ENCODE measurements at regions not wholly inside any gene's neighbourhood (a gene's known extent, or its start where the extent isn't known, plus 50 kb on each side); places are given as distances from the start of the nearest gene placed in this dataset.

DNA sequence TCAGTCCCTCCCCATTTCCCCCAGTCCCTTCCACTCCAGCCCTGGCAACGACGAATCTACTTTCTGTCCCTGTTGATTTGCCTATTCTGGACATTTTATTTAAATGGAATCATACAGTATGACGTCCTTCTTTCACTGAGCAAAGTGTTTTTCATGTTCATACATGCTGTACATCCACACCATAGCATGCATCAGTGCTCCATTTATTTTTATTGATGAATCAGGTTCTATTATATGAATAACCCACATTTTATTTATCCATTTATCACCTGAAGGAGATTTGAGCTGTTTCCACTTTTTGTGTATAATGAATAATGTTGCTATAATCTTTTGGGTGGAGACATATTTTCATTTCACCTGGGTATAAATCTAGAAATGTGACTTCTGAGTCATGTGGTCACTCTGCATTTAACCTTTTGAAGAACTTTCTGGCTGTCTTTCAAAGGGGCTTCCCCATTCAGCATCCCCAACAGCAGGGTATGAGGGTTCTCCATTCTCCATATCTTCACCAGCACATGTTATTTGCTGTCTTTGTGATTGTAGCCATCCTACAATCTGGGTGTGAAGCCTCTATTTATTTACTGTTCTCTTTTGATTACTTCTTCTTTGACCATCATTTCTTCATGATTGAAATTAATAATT lies 531.7 kb downstream of the ETS1 start:
- Histone ChIP-seq H3K9me3 (replicated peaks) (no peaks in the 10 kb centered on the region), H3K27me3 (ENCODE audit: low read depth) (peaks cover 5% of the 10 kb centered on the region), H3K4me1 (no peaks in the 10 kb centered on the region), H3K27ac (replicated peaks) (no peak overlapping the region), H3K36me3 (no peaks in the 10 kb centered on the region), H3K4me3 (no peak overlapping the region)
- DNase-seq = no peak
- TF ChIP-seq, protein P1, sequence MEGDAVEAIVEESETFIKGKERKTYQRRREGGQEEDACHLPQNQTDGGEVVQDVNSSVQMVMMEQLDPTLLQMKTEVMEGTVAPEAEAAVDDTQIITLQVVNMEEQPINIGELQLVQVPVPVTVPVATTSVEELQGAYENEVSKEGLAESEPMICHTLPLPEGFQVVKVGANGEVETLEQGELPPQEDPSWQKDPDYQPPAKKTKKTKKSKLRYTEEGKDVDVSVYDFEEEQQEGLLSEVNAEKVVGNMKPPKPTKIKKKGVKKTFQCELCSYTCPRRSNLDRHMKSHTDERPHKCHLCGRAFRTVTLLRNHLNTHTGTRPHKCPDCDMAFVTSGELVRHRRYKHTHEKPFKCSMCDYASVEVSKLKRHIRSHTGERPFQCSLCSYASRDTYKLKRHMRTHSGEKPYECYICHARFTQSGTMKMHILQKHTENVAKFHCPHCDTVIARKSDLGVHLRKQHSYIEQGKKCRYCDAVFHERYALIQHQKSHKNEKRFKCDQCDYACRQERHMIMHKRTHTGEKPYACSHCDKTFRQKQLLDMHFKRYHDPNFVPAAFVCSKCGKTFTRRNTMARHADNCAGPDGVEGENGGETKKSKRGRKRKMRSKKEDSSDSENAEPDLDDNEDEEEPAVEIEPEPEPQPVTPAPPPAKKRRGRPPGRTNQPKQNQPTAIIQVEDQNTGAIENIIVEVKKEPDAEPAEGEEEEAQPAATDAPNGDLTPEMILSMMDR (IDR thresholded peaks at IDR 0.05; ENCODE audit: borderline replicate concordance) = no peak
- intact Hi-C loops (cut with micrococcal nuclease) = no loop called here

DNA sequence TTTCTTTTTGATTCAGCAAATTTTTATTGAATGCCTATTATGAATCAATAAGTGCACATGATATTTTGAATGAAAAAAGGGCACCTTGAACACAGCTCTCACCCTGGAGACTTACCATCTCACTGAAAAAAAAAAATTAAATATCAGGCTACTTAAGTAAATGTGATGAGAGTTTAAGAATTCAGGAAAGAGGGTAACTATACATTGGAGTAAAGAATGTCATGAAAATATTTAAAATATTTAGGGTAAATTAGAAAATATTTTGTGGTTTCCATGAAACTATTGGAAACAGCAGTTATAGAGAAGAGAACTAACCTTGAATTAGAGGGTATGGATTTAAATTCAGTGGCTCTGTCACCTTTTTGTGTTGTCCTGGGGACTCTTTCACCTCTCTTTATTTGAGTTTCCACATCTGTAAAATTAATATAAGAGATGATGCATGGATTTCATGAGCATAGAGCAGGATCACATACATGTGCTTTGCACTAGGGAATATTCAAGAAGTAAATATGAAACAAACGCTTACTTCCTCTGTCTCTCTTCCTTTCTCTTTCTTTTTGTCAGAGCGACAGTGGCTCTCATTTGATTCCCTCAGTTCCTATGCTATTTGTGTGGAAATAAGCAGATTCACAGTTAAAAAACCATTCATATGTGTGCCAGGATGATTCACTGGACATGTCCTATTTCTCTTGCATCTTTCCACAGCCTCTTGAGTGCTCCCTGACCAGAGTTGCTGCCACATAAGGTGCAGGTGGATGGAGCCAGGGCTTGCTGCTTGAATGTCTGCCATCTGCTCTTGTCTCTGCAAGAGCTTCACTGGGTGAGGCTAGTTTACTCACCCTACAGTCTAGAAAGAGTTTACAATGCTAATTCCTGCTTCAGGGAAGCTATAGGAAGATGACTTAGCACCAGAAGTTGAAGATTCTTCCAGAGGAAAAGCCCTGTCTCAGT lies 533.1 kb downstream of the ETS1 start:
- H3K9me3 ChIP-seq (replicated peaks) = no peaks in the 10 kb centered on the region
- no peaks in the 10 kb centered on the region for H3K4me1 ChIP-seq
- TF ChIP-seq, protein P1 (IDR thresholded peaks at IDR 0.05; ENCODE audit: borderline replicate concordance) = no peak
- intact Hi-C loops (cut with micrococcal nuclease) = no loop called here
- H3K4me3 ChIP-seq = no peak overlapping the region
- no peaks in the 10 kb centered on the region for H3K36me3 ChIP-seq
- H3K27me3 ChIP-seq (ENCODE audit: low read depth) = no peaks in the 10 kb centered on the region
- H3K27ac ChIP-seq (replicated peaks) = no peak overlapping the region
- no peak for DNase-seq

- Histone ChIP-seq H3K4me3 (no peak overlapping the region), H3K27ac (replicated peaks) (no peak overlapping the region), H3K36me3 (no peaks in the 10 kb centered on the region), H3K9me3 (replicated peaks) (no peaks in the 10 kb centered on the region), H3K4me1 (no peaks in the 10 kb centered on the region), H3K27me3 (ENCODE audit: low read depth) (peaks cover under 1% of the 10 kb centered on the region)
- intact Hi-C loops (cut with micrococcal nuclease) = no loop called here
- no peak for DNase-seq
- TF ChIP-seq, protein P1 (IDR thresholded peaks at IDR 0.05; ENCODE audit: borderline replicate concordance) = no peak
These were observed 534.3 kb downstream of the ETS1 start for GRCh38 chr11:128052912-128053641.

- H3K36me3 ChIP-seq = no peaks in the 10 kb centered on the region
- H3K4me3 ChIP-seq = no peak overlapping the region
- no peaks in the 10 kb centered on the region for H3K4me1 ChIP-seq
- intact Hi-C loops (cut with micrococcal nuclease) = no loop called here
- no peaks in the 10 kb centered on the region for H3K9me3 ChIP-seq (replicated peaks)
- no peak for DNase-seq
- H3K27ac ChIP-seq (replicated peaks) = no peak overlapping the region
- TF ChIP-seq, protein P1 (IDR thresholded peaks at IDR 0.05; ENCODE audit: borderline replicate concordance) = no peak
- H3K27me3 ChIP-seq (ENCODE audit: low read depth) = peaks cover 4% of the 10 kb centered on the region
These were observed 539.2 kb downstream of the ETS1 start for GRCh38 chr11:128048121-128048520.

DNA sequence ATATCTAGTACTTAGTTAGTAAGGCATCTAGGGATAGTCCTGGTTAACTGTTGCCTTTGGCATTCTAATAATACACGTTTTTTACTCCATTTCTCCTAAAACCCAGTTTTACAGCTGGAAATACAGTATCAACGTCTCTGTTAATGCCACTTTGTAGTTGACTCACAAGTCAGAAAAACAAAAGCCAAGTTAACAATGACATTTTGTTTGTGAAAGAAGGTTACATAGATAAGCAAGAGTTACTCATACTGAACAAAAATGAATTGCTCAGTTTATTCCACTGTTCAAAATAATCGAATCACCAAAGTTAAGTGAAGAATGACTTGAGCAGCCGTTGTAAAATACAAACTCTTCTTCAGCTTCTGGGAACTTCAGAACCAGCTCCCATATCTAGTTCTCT lies 540.3 kb downstream of the ETS1 start:
- no peak for DNase-seq
- Histone ChIP-seq H3K27ac (replicated peaks) (no peak overlapping the region), H3K9me3 (replicated peaks) (no peaks in the 10 kb centered on the region), H3K27me3 (ENCODE audit: low read depth) (peaks cover 4% of the 10 kb centered on the region), H3K4me1 (no peaks in the 10 kb centered on the region), H3K4me3 (no peak overlapping the region), H3K36me3 (no peaks in the 10 kb centered on the region)
- TF ChIP-seq, protein P1 (IDR thresholded peaks at IDR 0.05; ENCODE audit: borderline replicate concordance) = no peak
- intact Hi-C loops (cut with micrococcal nuclease) = no loop called here

All from left ventricle myocardium inferior (tissue), 1 donor.